Thyroid gland (tissue), 4 donors: ENCODE measurements at regions not wholly inside any gene's neighbourhood (a gene's known extent, or its start where the extent isn't known, plus 50 kb on each side); places are given as distances from the start of the nearest gene placed in this dataset.

ENCODE experiments used
- POLR2A ChIP-seq, 2 donors: fragments of 450-650 bp; IDR thresholded peaks; one replicate each; pipeline ENCODE4 v1.6.1; 2017; ENCODE audit warnings: antibody characterized with exemption in 2 of 2, mild to moderate bottlenecking in 2 of 2, moderate library complexity in 1 of 2
- TF ChIP-seq, protein P1 (sequence below), 6 experiments: fragments of 200-600 bp in 3 of 6; fragments of 450-650 bp in 3 of 6; sonication (generic) in 3 of 6; IDR thresholded peaks; one replicate each; pipeline ENCODE4 v1.5.1; 2016 to 2019; ENCODE audit warnings: antibody characterized with exemption in 6 of 6, mild to moderate bottlenecking in 2 of 6, inconsistent platforms in 1 of 6, moderate library complexity in 1 of 6

DNA sequence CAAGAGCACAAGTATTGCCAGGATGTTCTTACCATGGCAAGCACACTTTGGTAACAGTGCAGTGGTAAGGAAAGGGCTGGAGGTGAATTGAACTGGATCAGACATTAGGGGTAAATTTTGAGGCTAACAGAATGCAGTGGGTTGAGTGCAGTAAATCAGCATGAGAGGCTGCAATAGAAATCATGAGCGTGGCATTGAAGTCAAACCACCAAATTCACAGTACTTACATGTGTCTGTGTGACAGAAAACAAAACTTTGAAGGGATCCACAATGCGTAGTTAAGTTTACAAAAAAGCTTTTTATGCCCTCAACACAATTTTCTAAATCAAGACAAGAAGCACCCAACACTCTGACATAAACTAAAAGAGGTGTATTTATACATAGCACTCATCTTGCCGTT lies 428.0 kb upstream of the ARHGEF26 start:
- TF ChIP-seq, protein P1, sequence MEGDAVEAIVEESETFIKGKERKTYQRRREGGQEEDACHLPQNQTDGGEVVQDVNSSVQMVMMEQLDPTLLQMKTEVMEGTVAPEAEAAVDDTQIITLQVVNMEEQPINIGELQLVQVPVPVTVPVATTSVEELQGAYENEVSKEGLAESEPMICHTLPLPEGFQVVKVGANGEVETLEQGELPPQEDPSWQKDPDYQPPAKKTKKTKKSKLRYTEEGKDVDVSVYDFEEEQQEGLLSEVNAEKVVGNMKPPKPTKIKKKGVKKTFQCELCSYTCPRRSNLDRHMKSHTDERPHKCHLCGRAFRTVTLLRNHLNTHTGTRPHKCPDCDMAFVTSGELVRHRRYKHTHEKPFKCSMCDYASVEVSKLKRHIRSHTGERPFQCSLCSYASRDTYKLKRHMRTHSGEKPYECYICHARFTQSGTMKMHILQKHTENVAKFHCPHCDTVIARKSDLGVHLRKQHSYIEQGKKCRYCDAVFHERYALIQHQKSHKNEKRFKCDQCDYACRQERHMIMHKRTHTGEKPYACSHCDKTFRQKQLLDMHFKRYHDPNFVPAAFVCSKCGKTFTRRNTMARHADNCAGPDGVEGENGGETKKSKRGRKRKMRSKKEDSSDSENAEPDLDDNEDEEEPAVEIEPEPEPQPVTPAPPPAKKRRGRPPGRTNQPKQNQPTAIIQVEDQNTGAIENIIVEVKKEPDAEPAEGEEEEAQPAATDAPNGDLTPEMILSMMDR (IDR thresholded peaks at IDR 0.05) = no peak
- TF ChIP-seq POLR2A (IDR thresholded peaks at IDR 0.05) = no peak
